ENCODE measurements at regions not wholly inside any gene's neighbourhood (a gene's known extent, or its start where the extent isn't known, plus 50 kb on each side); places are given as distances from the start of the nearest gene placed in this dataset.

DNA sequence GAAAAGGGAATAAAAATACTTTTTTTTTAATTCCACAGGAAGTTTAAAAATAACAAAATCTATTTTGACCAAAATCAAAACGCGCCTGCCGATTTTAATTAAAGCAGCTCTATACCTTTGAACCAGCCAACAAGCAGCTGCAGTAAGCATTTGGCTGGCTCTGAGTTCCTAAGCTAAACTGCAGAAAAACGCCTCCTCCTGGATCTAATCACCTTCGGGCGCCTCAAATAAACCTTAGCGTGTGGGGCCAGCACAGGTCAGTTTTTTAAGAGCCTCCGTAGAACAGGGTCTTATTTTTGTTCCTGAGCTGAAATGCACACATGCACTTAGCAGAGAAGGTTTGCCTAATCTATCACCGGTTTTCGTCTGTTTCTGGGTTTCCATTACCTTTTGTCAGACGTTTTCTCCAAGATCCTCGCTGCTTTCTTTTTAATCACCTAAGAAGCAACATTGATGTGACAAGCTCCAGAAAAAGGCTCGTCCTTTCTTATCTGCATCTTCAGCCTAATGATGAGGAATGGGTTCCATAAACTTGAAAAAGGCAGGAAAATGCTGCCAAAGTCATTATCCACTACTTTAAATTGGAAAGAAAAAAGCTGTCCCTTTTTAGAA is 64.7 kb upstream of the HNRNPA3 start:
- ChIA-PET CTCF (interaction anchor here (0.6 to 3.7 kb wide), 58 partner anchors 9 to 1058 kb away, joined by 3 to 39 read pairs (median 4); no protein-coding TSS in a partner anchor), POLR2A (interaction anchor here (0.6 to 0.9 kb wide), 4 partner anchors 42 to 1017 kb away, joined by 3 to 4 read pairs (median 3); no protein-coding TSS in a partner anchor)
- H3K4me3 ChIP-seq (ENCODE audit: low read depth, low read length): no peak overlapping the region
- TF ChIP-seq, protein P1, sequence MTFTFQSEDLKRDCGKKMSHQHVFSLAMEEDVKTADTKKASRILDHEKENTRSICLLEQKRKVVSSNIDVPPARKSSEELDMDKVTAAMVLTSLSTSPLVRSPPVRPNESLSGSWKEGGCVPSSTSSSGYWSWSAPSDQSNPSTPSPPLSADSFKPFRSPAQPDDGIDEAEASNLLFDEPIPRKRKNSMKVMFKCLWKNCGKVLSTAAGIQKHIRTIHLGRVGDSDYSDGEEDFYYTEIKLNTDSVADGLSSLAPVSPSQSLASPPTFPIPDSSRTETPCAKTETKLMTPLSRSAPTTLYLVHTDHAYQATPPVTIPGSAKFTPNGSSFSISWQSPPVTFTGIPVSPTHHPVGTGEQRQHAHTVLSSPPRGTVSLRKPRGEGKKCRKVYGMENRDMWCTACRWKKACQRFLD (tag by site-specific recombination; IDR thresholded peaks at IDR 0.05): no peak
- no peak for TF ChIP-seq ZNF791 (tag by site-specific recombination; IDR thresholded peaks at IDR 0.05)
- TF ChIP-seq ZNF621 (tag by site-specific recombination; IDR thresholded peaks at IDR 0.05): no peak
- TF ChIP-seq ZNF266 (tag by site-specific recombination; IDR thresholded peaks at IDR 0.05; ENCODE audit: low read depth): no peak
- TF ChIP-seq ZEB2 (tag by site-specific recombination; IDR thresholded peaks at IDR 0.05): no peak
- TF ChIP-seq ZNF302 (tag by site-specific recombination; IDR thresholded peaks at IDR 0.05; ENCODE audit: low read depth): no peak
- TF ChIP-seq, protein P2, sequence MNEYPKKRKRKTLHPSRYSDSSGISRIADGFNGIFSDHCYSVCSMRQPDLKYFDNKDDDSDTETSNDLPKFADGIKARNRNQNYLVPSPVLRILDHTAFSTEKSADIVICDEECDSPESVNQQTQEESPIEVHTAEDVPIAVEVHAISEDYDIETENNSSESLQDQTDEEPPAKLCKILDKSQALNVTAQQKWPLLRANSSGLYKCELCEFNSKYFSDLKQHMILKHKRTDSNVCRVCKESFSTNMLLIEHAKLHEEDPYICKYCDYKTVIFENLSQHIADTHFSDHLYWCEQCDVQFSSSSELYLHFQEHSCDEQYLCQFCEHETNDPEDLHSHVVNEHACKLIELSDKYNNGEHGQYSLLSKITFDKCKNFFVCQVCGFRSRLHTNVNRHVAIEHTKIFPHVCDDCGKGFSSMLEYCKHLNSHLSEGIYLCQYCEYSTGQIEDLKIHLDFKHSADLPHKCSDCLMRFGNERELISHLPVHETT (tag by site-specific recombination; IDR thresholded peaks at IDR 0.05): no peak
- TF ChIP-seq ZBTB8A (tag by site-specific recombination; IDR thresholded peaks at IDR 0.05): no peak
- TF ChIP-seq WT1 (tag by site-specific recombination; IDR thresholded peaks at IDR 0.05): no peak
- no peak overlapping the region for H3K27ac ChIP-seq (ENCODE audit: extremely low read depth, low read depth, low read length)
- no peaks in the 10 kb centered on the region for H3K9me3 ChIP-seq (ENCODE audit: control insufficient read depth, insufficient read depth, low read depth, low read length)
- no peaks in the 10 kb centered on the region for H3K36me3 ChIP-seq (ENCODE audit: control insufficient read depth in 2 of 2, insufficient read depth in 1 of 2, low read length in 2 of 2)
- H3K4me1 ChIP-seq (ENCODE audit: control insufficient read depth, insufficient read depth, low read length): no peaks in the 10 kb centered on the region

DNA sequence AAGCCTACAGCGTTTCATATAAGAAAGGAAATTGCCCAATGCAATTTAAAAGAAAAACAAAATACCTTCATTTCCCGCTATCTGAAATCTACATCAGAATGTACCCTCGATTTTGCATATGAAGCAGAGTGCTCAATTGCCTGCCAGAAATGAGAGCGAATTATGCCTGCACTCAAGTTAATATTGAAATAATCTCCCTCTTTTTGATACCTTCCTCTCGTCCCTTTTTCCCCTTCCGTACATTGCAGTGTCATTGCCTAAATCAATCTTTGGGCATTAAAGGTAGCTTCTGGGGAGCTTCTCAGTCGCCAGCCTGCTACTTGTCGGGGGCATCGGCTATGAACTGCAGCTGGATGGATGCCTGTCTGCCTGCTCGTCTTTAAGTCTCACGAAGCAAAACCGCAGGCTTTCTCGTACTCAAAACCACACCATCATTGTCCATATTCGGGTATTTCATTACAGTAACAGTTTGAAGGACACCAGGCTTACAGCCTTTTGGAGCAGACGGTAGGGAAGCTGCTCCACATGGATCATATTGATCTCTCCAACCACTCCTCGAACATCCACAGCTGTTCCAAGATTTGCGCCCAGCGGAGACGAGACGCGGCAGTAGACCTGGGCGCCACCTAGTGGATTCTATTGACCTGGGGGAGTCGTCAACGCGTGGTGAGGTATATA is 64.0 kb upstream of the HNRNPA3 start:
- H3K9me3 ChIP-seq (ENCODE audit: control insufficient read depth, insufficient read depth, low read depth, low read length): no peaks in the 10 kb centered on the region
- POLR2A ChIA-PET: interaction anchor here (0.6 to 0.9 kb wide), 4 partner anchors 41 to 1017 kb away, joined by 3 to 4 read pairs (median 3); no protein-coding TSS in a partner anchor
- CTCF ChIA-PET: interaction anchor here (0.6 to 3.7 kb wide), 78 partner anchors 9 to 1038 kb away, joined by 3 to 39 read pairs (median 4); no protein-coding TSS in a partner anchor
- H3K27ac ChIP-seq (ENCODE audit: extremely low read depth, low read depth, low read length): no peak overlapping the region
- H3K36me3 ChIP-seq (ENCODE audit: control insufficient read depth in 2 of 2, insufficient read depth in 1 of 2, low read length in 2 of 2): no peaks in the 10 kb centered on the region
- peak overlapping the region; percentile 42 for H3K4me3 ChIP-seq (ENCODE audit: low read depth, low read length)
- no peaks in the 10 kb centered on the region for H3K4me1 ChIP-seq (ENCODE audit: control insufficient read depth, insufficient read depth, low read length)
- TF ChIP-seq ZNF394 (tag by site-specific recombination; IDR thresholded peaks at IDR 0.05; ENCODE audit: borderline replicate concordance) (no peak), ZNF16 (tag by site-specific recombination; IDR thresholded peaks at IDR 0.05; ENCODE audit: low read depth) (no peak), ZFP3 (tag by site-specific recombination; IDR thresholded peaks at IDR 0.05; ENCODE audit: low read depth) (no peak), ZNF530 (tag by site-specific recombination; IDR thresholded peaks at IDR 0.05; ENCODE audit: low read depth) (no peak), ZNF223 (tag by site-specific recombination; IDR thresholded peaks at IDR 0.05) (no peak), OSR2 (tag by site-specific recombination; IDR thresholded peaks at IDR 0.05) (peak; percentile 52), ZXDB (tag by site-specific recombination; IDR thresholded peaks at IDR 0.05) (peak; percentile 53), ZBTB17 (tag by site-specific recombination; IDR thresholded peaks at IDR 0.05) (peak; percentile 96), ZNF555 (tag by site-specific recombination; conservative IDR thresholded peaks at IDR 0.05) (no peak), ZNF366 (tag by site-specific recombination; conservative IDR thresholded peaks at IDR 0.05) (no peak), SCRT1 (tag by site-specific recombination; IDR thresholded peaks at IDR 0.05; ENCODE audit: borderline replicate concordance) (no peak), ZBTB7A (tag by site-specific recombination; IDR thresholded peaks at IDR 0.05; ENCODE audit: low read depth) (no peak), ZNF776 (tag by site-specific recombination; IDR thresholded peaks at IDR 0.05; ENCODE audit: borderline replicate concordance) (no peak), TRIM28 (IDR thresholded peaks at IDR 0.05; ENCODE audit: borderline replicate concordance, low read length) (peak; percentile 84; the same call in 1 of the 2 replicates), ZEB2 (tag by site-specific recombination; IDR thresholded peaks at IDR 0.05) (peak; percentile 45; the same call in 1 of the 2 replicates), KLF7 (tag by site-specific recombination; IDR thresholded peaks at IDR 0.05; ENCODE audit: borderline replicate concordance) (no peak), ZNF416 (tag by site-specific recombination; IDR thresholded peaks at IDR 0.05) (no peak)
- TF ChIP-seq, protein P3, sequence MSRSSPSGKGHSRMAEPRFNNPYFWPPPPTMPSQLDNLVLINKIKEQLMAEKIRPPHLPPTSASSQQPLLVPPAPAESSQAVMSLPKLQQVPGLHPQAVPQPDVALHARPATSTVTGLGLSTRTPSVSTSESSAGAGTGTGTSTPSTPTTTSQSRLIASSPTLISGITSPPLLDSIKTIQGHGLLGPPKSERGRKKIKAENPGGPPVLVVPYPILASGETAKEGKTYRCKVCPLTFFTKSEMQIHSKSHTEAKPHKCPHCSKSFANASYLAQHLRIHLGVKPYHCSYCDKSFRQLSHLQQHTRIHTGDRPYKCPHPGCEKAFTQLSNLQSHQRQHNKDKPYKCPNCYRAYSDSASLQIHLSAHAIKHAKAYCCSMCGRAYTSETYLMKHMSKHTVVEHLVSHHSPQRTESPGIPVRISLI (tag by site-specific recombination; IDR thresholded peaks at IDR 0.05): no peak
- TF ChIP-seq, protein P4, sequence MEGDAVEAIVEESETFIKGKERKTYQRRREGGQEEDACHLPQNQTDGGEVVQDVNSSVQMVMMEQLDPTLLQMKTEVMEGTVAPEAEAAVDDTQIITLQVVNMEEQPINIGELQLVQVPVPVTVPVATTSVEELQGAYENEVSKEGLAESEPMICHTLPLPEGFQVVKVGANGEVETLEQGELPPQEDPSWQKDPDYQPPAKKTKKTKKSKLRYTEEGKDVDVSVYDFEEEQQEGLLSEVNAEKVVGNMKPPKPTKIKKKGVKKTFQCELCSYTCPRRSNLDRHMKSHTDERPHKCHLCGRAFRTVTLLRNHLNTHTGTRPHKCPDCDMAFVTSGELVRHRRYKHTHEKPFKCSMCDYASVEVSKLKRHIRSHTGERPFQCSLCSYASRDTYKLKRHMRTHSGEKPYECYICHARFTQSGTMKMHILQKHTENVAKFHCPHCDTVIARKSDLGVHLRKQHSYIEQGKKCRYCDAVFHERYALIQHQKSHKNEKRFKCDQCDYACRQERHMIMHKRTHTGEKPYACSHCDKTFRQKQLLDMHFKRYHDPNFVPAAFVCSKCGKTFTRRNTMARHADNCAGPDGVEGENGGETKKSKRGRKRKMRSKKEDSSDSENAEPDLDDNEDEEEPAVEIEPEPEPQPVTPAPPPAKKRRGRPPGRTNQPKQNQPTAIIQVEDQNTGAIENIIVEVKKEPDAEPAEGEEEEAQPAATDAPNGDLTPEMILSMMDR (tag by site-specific recombination; IDR thresholded peaks at IDR 0.05): peak; percentile 88
- TF ChIP-seq, protein P5, sequence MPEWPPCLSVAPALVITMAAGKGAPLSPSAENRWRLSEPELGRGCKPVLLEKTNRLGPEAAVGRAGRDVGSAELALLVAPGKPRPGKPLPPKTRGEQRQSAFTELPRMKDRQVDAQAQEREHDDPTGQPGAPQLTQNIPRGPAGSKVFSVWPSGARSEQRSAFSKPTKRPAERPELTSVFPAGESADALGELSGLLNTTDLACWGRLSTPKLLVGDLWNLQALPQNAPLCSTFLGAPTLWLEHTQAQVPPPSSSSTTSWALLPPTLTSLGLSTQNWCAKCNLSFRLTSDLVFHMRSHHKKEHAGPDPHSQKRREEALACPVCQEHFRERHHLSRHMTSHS (tag by site-specific recombination; IDR thresholded peaks at IDR 0.05): no peak
